ENCODE measurements at regions not wholly inside any gene's neighbourhood (a gene's known extent, or its start where the extent isn't known, plus 50 kb on each side); places are given as distances from the start of the nearest gene placed in this dataset.

- Mint-ChIP-seq H3K4me1 (no peaks in the 10 kb centered on the region), H3K9me3 (no peaks in the 10 kb centered on the region), H3K36me3 (ENCODE audit: low read depth) (no peaks in the 10 kb centered on the region), H3K4me3 (no peak overlapping the region), H3K27ac (no peak overlapping the region), H3K27me3 (ENCODE audit: low read depth) (no peaks in the 10 kb centered on the region)
- no peak for TF ChIP-seq CTCF (IDR thresholded peaks at IDR 0.05; ENCODE audit: unreplicated experiment in 3 of 3)
These were observed 1493.1 kb upstream of the ACVR2A start for GRCh38 chr2:146351689-146352088.

GRCh38 chr2:146349334-146349733 is 1495.5 kb upstream of the ACVR2A start:
- no peaks in the 10 kb centered on the region for H3K36me3 Mint-ChIP-seq (ENCODE audit: low read depth)
- no peaks in the 10 kb centered on the region for H3K9me3 Mint-ChIP-seq
- no peaks in the 10 kb centered on the region for H3K27me3 Mint-ChIP-seq (ENCODE audit: low read depth)
- H3K27ac Mint-ChIP-seq = no peak overlapping the region
- no peak for TF ChIP-seq CTCF (IDR thresholded peaks at IDR 0.05; ENCODE audit: unreplicated experiment in 3 of 3)
- no peak overlapping the region for H3K4me3 Mint-ChIP-seq
- no peaks in the 10 kb centered on the region for H3K4me1 Mint-ChIP-seq

- H3K36me3 Mint-ChIP-seq (ENCODE audit: low read depth) = no peaks in the 10 kb centered on the region
- no peak for TF ChIP-seq CTCF (IDR thresholded peaks at IDR 0.05; ENCODE audit: unreplicated experiment in 3 of 3)
- peaks cover 10% of the 10 kb centered on the region for H3K4me1 Mint-ChIP-seq
- no peak overlapping the region for H3K4me3 Mint-ChIP-seq
- no peak overlapping the region for H3K27ac Mint-ChIP-seq
- H3K27me3 Mint-ChIP-seq (ENCODE audit: low read depth) = no peaks in the 10 kb centered on the region
- H3K9me3 Mint-ChIP-seq = no peaks in the 10 kb centered on the region
These were observed 1519.9 kb upstream of the ACVR2A start for GRCh38 chr2:146324951-146325350.

- no peak for TF ChIP-seq CTCF (IDR thresholded peaks at IDR 0.05; ENCODE audit: unreplicated experiment in 3 of 3)
- peaks cover 10% of the 10 kb centered on the region for H3K4me1 Mint-ChIP-seq
- H3K27me3 Mint-ChIP-seq (ENCODE audit: low read depth) = no peaks in the 10 kb centered on the region
- H3K27ac Mint-ChIP-seq = no peak overlapping the region
- no peaks in the 10 kb centered on the region for H3K36me3 Mint-ChIP-seq (ENCODE audit: low read depth)
- H3K9me3 Mint-ChIP-seq = no peaks in the 10 kb centered on the region
- no peak overlapping the region for H3K4me3 Mint-ChIP-seq
These were observed 1521.3 kb upstream of the ACVR2A start for GRCh38 chr2:146323564-146323963.

- Mint-ChIP-seq H3K27me3 (ENCODE audit: low read depth) (no peaks in the 10 kb centered on the region), H3K4me3 (peak overlapping the region in 1 of 3 experiments; percentile 48), H3K9me3 (no peaks in the 10 kb centered on the region), H3K36me3 (ENCODE audit: low read depth) (no peaks in the 10 kb centered on the region), H3K27ac (peak overlapping the region; percentile 62 to 81 (median 71)), H3K4me1 (peaks cover 13% of the 10 kb centered on the region)
- TF ChIP-seq CTCF (IDR thresholded peaks at IDR 0.05; ENCODE audit: unreplicated experiment in 3 of 3) = no peak
These were observed 1523.7 kb upstream of the ACVR2A start for GRCh38 chr2:146321175-146321574.

GRCh38 chr2:146317959-146318358 is 1526.9 kb upstream of the ACVR2A start:
- Mint-ChIP-seq H3K27ac (peak overlapping the region in 1 of 3 experiments; percentile 36), H3K27me3 (ENCODE audit: low read depth) (no peaks in the 10 kb centered on the region), H3K4me3 (no peak overlapping the region), H3K9me3 (no peaks in the 10 kb centered on the region), H3K36me3 (ENCODE audit: low read depth) (no peaks in the 10 kb centered on the region), H3K4me1 (peaks cover 30% of the 10 kb centered on the region)
- no peak for TF ChIP-seq CTCF (IDR thresholded peaks at IDR 0.05; ENCODE audit: unreplicated experiment in 3 of 3)
